Activated naive CD8-positive, alpha-beta T cell treated with anti-CD3 and anti-CD28 coated beads, Interleukin-2, amount 50 U/mL, for 16 hours (primary cell): ENCODE measurements at regions not wholly inside any gene's neighbourhood (a gene's known extent, or its start where the extent isn't known, plus 50 kb on each side); places are given as distances from the start of the nearest gene placed in this dataset.

Experiments
- DNase-seq: peaks from one replicate; pipeline ENCODE4 v3.0.0-alpha.2; 2020; ENCODE audit warnings: low read depth, low spot score

DNA sequence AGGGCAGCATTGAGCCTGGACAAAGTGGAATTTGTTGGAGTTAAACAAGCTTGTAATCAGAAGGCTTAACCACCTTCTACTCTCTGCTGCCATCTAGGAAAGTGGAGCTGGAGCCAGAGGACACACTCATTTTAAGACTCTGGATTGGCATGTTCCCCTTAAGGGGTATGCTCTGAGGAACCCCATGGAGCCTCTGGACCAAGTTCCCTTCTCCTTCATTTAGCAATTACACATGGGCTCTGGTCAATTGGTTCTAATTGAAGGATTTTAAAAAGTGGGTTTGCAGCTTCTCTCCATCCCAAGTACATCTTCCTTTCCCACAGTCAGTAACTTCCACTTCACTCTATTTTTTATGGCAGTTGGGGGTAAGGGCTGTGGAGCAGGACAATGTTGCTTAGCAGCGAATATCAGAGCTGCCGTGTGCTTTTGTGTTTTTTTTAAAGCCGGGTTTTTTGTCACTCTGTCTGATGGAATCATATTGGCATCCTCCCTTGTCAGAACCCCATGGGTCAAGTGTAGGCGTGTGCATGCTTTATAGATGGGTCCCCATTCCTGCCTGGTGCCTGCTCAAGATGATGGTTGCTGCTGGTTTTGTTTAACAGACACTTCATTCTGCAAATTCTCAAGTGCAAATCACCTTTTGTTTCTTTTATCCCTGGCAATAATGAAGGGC lies 330.7 kb upstream of the ADAMTSL1 start:
- DNase-seq, result no peak

DNA sequence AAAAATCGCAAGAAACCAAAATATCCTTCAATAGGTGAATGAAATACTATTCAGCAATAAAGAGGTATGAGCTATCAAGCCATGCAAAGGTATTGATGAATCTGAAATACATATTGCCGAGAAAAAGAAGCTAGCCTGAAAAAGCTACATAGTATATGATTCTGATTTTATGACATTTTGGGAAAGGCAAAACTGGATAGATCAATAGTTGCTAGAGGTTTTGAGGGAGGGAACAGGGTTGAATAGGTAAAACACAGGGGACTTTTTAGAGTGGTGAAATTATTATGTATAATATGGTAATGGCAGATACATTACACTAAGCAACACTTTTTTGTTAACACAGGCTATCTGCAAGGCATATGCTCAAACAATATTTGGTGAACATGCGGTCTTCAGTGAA lies 327.6 kb upstream of the ADAMTSL1 start:
- no peak for DNase-seq

DNA sequence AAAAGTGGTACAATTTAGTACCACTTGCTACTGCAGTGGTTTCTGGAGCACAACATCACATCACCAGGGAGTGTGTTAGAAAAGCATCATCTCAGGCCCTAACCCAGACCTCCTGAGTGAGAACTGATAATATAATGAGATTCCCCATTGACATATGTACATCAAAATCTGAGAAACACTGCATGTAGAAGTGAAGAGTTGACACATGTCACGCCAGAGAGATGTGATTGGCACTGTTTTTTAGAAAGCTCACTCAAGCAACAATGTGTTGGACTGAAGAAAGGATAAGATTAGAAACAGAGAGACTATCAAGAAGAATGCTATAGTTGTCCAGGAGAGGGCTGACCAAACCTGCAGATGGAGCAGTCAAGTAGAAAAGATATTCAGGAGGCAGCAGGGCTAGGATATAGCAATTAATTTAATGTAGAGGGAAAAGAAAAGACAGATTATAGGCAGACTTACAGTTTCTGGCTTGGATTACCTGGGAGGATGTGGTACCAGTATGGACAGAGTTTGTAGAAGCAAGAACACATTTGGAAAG lies 324.4 kb upstream of the ADAMTSL1 start:
- DNase-seq, result no peak

DNA sequence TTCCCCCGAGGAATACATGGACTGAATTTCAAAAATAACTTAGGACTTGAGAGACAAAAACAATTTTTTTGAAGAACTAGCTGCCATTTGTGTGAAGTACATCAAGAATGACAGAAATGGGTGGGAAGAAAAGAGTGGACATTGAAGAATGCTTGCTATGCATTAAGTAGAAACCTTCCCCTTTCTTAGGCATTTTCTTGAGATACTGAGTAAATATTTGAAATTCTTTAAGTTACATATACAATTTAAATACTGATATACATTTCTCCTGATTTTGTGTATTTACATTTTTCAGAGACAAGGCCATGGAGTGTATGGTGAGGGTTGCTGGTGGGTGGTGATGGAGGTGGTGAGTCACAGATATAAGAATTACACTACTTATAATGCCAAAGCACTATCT lies 319.3 kb upstream of the ADAMTSL1 start:
- no peak for DNase-seq

DNA sequence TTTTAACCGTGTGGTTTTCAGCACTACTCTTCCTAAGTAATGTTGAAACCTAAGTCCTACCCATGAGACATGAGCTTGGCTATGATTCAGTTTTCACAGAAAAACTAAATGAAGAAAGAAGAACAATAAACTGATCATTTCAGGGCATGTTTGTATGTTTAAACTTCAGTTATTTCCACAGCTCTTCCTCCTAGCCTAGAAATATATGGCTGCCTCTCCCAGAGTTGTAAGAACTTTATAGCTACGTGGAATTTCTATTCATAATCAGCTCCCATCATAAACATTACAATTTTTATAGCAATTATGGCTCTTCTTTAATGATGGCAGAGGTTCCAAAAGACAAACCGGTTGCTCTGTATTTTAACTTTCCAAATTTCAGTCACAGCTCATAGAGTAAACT lies 314.7 kb upstream of the ADAMTSL1 start:
- DNase-seq, result no peak

DNA sequence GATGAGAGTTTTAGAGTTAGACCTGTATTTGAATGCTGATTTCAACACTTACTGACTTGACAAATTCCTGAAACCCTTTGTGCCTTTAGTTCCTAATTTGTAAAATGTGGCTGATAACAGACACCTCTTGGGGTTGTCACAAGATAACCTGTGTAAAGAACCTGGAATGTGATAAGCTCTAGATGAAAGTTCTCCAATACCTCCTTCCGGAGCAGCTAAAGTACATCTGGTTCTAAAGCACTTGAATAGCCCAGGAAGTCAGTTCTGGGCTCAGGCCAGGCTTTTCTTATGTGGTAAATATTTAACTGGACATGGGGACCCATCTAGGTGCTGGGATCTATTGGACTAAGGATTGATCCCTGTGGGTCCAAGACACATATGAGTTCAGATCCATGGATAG lies 310.8 kb upstream of the ADAMTSL1 start:
- no peak for DNase-seq

DNA sequence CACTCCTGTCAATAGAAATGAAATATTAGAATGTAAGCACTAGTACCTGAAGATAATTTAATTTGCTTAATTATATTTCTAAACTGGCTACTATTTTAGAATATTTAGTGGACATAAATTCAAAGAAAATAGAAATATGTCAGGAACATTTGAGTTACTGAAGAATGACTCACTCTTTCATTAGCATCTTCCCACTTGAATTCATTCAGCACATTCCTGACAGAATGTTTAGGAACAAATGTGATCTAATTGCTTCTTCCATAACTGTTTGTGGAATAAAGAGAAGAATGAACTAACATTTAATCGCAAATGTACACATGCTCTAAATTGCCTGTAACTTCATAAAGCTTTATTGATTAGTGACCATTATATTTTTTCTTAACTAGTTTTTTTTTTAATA lies 306.2 kb upstream of the ADAMTSL1 start:
- no peak for DNase-seq

DNA sequence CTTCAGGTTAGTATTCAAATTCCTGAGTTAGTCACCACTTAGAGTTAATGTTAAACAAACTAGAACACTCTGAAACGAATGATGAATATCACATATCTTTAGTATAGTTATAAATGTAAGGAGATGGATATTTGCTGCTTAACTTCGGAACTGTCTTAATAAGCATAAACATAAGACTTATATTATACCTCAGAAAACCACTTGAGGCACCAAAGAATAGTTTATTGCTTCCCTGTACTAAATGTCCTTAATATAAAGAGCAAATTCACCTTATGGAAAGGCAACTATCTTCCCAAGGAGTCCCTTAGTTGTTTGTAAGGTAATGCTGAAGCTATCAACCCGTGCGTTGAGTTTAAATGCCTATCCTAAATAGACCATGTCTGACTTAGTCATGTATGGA lies 300.0 kb upstream of the ADAMTSL1 start:
- DNase-seq, result no peak

DNA sequence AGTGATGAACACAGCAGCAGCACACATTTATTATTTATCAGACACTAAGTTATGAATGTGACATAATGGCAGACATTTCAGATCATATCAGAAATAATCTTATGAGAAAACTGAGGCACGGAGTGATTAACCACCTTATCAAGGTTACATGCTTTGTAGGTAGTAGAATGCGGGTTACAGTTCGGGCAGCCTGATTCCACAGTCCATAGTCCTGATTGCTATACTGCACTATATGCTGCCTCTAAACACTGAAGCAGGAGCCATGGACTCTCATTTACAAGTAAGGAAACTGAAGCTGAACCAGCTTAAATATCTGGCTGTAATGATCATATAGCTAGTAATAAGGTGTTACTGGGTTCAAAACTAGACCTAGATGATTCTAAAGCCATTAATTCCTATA lies 291.3 kb upstream of the ADAMTSL1 start:
- no peak for DNase-seq

DNA sequence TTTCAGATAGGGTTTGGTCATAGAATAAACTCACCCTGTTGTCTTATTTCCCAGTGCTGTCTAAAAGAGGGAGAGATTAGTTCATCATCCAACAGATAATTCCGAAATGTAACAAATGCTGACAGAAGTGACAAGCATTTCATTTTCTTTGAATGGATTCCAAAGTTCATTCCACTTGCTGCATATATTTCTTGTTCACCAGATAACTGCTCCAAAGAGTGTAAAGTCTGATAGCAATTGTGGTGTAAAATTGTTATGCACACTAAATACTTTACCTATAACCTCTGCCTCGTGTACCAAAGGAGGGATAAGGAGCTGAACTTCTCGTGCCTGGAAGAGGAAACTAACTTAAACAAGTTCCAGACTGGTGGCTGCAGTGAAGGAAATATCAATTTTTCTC lies 290.0 kb upstream of the ADAMTSL1 start:
- no peak for DNase-seq

DNA sequence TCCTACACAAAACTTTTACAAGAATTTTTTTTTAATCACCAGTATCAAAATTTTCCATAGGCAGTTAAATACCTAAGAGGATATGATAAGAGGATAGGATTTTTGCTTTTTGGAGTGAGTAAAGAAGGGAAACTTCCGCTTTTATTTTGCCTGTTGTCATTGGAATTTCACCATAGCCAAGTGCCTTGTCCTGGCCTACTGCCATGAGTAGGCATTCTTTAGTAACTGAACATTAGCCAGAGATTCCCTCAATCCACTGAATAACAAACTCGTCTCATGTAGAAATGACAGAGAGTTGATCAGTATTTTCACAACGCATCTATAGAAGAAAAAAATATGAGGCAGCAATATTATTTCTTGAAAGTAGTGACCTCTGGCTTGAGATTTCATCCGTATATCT lies 289.6 kb upstream of the ADAMTSL1 start:
- no peak for DNase-seq

DNA sequence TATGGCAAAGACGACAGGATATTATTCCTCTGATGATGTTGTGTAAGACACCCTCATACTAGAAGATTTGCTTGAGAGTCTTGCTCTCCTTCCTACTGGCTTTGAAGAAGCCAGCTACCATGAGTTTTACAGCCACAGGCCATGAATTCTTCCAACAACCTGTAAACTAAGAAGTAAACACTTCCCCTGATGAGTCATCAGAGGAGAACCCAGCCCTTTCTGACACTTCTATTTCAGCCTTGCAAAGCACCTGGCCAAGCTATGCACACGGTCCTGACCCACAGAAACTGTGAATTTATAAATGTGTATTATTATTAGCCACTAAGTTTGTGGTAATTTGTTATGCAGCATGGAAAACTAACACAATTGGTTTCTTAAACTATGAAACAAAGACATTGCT lies 288.8 kb upstream of the ADAMTSL1 start:
- no peak for DNase-seq

DNA sequence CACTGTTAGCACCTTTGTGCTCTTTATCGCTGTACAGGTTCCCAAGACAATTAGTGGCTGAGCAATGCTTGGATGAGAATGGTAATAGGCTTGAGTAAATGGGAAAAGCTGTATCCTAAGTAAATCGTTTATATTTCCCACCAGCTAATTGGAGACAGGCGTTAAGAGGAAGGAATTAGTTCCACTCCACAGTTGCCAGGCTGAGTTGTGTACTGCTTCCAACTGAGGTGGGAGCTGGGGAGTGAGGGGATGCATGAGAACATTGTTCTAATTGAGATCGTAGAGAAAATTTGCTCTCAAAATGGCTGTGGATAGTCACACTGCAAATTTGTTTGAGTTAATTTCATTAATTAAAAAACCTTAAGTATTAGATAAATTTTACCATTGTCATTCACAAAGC lies 285.0 kb upstream of the ADAMTSL1 start:
- DNase-seq, result no peak

DNA sequence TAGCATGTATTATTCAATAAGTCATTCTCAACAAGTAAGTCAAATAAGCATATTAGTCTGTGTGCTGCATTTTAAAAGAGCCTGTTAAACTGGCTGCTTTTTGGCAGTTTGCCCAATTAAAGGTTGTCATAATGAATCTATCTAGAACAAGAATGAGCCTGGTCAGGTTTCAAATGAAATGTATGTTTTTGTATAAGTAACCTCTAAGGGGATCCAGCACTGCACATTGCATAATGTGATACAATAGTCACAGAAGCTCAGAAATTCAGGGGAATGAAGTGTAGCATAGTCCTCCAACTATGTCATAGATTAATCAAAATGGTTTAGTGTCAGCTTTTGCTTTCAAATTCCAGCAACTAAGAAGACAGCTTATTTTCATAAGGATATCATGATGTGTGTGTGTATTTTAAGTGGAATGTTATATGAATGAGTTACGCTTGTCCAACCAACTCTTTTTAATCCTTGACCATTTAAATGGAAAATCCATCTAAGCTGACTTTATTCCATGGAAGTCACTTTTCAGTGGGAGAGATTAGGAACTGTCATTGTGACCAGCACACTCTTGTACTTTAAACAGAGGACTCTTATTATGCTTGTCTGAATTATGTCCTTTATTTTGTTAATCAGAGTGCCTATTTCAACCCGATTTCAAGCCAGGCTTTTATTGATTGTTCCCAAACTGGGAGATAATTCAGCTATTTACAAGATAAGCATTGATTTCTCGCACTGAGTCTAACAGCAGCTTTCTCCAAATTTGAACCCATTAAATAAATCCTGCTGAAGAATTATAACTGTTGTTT lies 283.9 kb upstream of the ADAMTSL1 start:
- no peak for DNase-seq

DNA sequence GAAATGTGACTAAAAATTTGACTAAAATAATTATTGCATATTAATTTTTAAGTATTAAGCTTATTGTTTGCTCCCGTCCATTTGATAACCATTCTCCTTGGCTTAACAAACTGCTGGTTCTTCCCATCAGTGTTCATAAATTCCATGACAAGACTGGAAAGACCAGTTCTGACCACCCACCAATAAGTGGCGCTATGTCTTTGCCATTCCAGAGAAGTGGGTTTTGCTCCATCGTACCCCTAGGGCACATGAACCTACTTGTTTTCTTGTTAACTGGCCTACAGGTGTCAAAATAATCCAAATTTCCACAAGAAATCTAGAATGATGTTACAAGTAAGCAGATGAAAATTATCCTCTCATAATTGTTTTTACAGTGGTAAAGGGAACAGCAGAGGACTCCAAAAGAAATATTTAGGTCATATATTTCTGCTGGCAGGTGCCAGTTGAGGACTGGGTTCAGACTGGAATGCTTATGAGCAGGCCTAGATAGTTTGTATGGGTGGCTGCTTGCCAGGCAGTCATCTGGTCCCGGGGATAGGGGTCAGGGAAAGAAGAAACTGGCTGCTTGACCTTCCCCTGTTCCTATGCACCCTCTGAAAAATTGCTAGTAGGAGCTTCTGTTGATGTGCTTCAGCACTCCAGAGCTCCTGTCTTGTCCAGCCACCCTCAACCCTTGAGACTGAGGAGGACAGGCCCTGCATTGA lies 283.1 kb upstream of the ADAMTSL1 start:
- DNase-seq, result no peak

DNA sequence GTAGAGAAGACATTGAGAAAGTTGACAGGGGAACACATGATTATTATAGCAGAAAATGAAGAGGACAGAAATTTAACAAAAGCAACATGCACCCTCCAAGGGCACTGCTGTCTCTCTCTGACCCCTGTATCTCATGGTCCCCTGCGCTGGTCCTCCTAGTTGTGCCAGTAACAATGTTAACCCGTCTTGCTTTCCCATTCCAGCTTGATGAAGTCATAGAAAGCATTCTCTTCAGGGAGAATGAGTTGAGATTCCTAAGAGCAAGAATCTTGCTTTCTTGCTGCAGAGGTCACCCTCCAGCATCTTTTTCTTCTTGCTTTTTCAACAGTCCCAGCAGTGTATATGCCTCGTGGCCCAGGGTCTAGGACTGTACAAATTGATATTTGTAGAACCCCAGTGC lies 279.6 kb upstream of the ADAMTSL1 start:
- DNase-seq, result no peak

DNA sequence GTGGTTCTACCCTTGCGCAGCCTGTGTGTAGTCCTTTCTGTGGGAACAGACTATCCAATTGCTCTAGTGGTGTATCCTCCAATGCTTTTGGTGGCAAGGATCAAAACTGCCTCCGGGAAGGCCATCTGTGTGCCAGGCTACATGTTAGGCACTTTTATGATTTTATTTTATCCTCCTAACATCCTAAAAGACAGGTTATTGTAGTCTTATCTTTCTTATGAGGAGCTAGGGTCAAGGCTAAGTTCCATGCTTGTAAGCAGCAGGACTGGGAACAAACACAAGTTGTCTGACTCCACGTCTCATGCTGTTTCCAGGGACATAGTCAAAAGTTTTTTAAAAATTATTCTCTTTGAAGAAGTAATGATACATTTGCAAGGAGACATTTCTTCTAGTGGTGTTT lies 278.7 kb upstream of the ADAMTSL1 start:
- DNase-seq, result no peak

DNA sequence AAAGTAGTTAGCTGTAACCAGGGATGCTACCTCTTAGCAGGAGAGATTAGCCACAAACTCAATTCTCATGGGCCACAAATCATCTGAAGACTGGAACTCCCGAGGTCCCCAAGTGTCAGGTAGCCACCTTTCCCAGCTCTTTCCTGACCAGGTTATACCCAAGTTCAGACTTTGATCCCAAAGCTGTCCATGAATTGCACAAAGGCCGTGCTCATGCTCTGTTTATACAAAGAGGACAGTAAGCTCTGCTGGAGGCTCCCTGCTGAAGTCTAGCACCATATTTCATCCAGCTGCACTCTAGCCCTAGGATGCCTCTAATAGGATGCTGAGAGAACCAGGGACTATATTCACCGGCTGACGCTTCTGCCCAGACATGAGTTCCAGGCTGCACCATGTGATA lies 271.0 kb upstream of the ADAMTSL1 start:
- no peak for DNase-seq

DNA sequence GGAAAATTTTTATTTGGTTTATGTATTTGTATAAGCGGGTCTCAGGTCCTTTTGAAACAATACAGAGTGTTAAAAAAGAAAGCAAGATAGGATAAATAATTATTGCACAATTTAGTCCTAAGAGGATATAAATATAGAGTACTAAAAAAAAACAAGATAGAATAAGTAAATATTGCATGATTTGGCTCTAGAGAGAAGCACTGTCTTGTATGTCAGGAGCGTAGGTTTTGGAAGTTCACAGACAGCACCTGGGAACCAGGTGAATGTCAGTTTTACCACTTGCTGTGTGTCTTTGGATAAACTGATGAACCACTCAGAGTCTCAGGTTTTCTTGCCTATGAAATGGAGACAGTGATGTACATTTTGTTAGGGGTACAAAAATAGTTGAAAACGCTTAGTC lies 266.2 kb upstream of the ADAMTSL1 start:
- no peak for DNase-seq

DNA sequence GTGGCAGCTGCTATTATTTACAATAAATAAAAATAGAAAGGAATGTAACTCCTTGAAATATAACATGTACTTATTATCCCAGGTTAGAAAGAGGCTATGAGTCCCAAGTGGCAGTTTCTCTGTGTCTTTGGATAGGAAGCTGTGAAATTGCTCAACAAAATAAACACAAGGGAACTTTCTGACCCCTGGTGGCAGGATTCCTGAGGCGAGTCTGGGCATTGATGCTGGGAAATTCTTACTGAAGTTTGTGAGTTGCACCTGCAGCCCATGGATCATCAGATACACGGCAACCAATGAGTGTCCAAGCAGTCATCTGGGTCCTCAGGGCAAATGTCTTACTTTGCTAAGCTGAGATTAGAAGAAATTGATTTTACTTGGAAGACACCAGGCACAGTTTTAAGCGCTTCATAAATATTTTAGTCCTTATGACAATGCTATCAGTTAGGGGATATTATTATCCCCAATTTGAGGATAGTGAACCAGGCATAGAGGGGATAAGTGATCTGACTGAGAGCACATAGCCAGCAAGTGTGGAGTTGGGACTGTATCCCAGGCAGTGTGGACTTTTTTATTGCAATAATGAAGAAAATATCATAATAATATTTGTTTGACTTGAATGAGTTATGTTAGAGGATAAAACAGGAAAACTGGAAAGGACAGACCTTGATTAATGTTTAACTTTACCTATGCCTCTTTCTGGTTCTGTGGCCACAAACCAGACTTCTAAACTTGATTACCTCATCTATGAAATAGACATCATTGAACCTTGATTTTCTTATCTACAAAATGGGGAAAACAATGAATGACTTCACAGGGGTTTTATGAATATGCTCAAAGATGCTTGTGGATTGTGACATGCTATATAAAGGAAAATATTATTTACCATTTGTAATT lies 265.5 kb upstream of the ADAMTSL1 start:
- no peak for DNase-seq

DNA sequence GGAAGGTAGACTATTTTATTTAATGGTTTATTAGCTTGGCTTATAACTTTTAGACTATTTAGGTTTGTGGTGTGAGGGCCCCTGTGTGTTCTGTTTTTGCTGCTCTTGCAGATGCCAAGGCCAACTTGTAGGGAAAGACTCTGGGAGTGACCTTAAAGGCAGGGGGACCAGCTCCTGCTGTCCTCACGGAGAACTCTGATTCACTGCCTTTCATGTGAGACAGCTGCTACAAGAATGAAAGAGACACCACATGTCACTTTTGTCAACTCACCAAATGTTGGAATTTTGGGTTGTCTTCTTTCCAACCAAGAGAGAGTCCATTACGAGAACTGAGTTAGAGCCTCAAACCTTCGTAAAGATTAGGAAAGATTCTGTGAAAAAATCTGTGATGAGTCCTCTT lies 258.3 kb upstream of the ADAMTSL1 start:
- DNase-seq, result no peak

DNA sequence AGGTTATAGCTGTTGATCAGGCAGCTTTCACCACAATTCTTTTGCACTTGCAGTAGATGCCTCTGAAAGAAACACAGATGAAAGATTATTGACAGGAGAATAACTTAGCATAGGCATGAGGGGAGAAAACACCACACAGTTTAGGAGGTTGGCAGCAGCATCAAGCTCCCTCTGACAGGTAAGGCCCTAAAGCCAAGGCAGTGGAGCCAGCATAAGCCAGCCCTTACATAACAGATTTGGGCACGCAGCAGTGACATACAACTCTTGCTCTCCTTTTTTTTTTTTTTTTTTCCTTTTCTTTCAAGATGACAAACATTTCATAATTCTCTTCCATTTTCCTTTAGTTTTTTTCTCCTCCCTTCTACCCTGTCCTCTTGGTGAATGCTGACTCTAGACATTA lies 257.6 kb upstream of the ADAMTSL1 start:
- no peak for DNase-seq
